Smooth muscle cell (in vitro differentiated cells): ENCODE measurements at regions not wholly inside any gene's neighbourhood (a gene's known extent, or its start where the extent isn't known, plus 50 kb on each side); places are given as distances from the start of the nearest gene placed in this dataset.

ENCODE experiments used
- DNase-seq: peaks from one replicate; lab custom pipeline; 2025; ENCODE audit not compliant: unreplicated experiment; lab: John Stamatoyannopoulos, UW
- H2AFZ ChIP-seq: fragments of 200-600 bp; sonication (generic); 2 replicates; pipeline ENCODE4 v1.6.0; 2016; ENCODE audit warnings: antibody characterized with exemption, low read depth, mild to moderate bottlenecking
- H3F3A ChIP-seq: fragments of 200-600 bp; sonication (generic); 2 replicates; pipeline ENCODE4 v1.6.0; 2017; ENCODE audit warnings: antibody characterized with exemption, low read depth
- H3K27ac ChIP-seq: fragments of 200-600 bp; sonication (generic); 2 replicates; pipeline ENCODE4 v1.5.1; 2016; ENCODE audit warnings: low read depth, mild to moderate bottlenecking
- H3K27me3 ChIP-seq: fragments of 200-600 bp; sonication (generic); 2 replicates; pipeline ENCODE4 v1.6.1; 2016; ENCODE audit warnings: low read depth, mild to moderate bottlenecking
- H3K36me3 ChIP-seq: fragments of 200-600 bp; sonication (generic); 2 replicates; pipeline ENCODE4 v1.5.1; 2016; ENCODE audit warnings: low read depth
- H3K4me1 ChIP-seq: fragments of 200-600 bp; sonication (generic); 2 replicates; pipeline ENCODE4 v1.5.1; 2016; ENCODE audit warnings: low read depth
- H3K4me2 ChIP-seq: fragments of 200-600 bp; sonication (generic); 2 replicates; pipeline ENCODE4 v1.6.0; 2016; ENCODE audit warnings: mild to moderate bottlenecking
- H3K4me3 ChIP-seq: fragments of 200-600 bp; sonication (generic); 2 replicates; pipeline ENCODE4 v1.5.1; 2016; ENCODE audit warnings: mild to moderate bottlenecking
- H3K79me2 ChIP-seq: fragments of 200-600 bp; sonication (generic); 2 replicates; pipeline ENCODE4 v1.6.0; 2016; ENCODE audit warnings: low read depth, mild to moderate bottlenecking
- H3K9ac ChIP-seq: fragments of 200-600 bp; sonication (generic); 2 replicates; pipeline ENCODE4 v1.6.0; 2016; ENCODE audit warnings: low read depth
- H3K9me3 ChIP-seq: fragments of 200-600 bp; sonication (generic); replicated peaks from 2 replicates; pipeline ENCODE4 v1.5.1; 2016; ENCODE audit warnings: low read depth
- H4K20me1 ChIP-seq: fragments of 200-600 bp; sonication (generic); 2 replicates; pipeline ENCODE4 v1.6.0; 2016; ENCODE audit warnings: low read depth
- CTCF ChIP-seq: fragments of 200-600 bp; sonication (generic); IDR thresholded peaks from 2 replicates; pipeline ENCODE4 v1.5.1; 2017; ENCODE audit warnings: borderline replicate concordance, mild to moderate bottlenecking, antibody characterized with exemption; ENCODE audit not compliant: insufficient read depth, poor library complexity, severe bottlenecking
- WGBS: methylation state at CpG from one replicate; pipeline ENCODE4 v1.1.7; 2016; ENCODE audit warnings: low lambda C conversion rate; 5-methylcytosine and 5-hydroxymethylcytosine counted together

GRCh38 chr22:48489551-48490499 is 1337.8 kb downstream of the BRD1 start:
- no peak for DNase-seq
- H3K27me3 ChIP-seq = peaks cover 33% of the 10 kb centered on the region
- H2AFZ ChIP-seq = peak overlapping the region; percentile 72
- H3K27ac ChIP-seq = no peak overlapping the region
- no peaks in the 10 kb centered on the region for H3K36me3 ChIP-seq
- no peaks in the 10 kb centered on the region for H4K20me1 ChIP-seq
- TF ChIP-seq CTCF = no peak
- no peaks in the 10 kb centered on the region for H3F3A ChIP-seq
- H3K79me2 ChIP-seq = no peaks in the 10 kb centered on the region
- peak overlapping the region; percentile 96 for H3K4me2 ChIP-seq
- no peaks in the 10 kb centered on the region for H3K9me3 ChIP-seq
- H3K4me1 ChIP-seq = peaks cover 12% of the 10 kb centered on the region
- H3K9ac ChIP-seq = peak overlapping the region; percentile 28
- WGBS = 2% methylated on average over 79 of the region's 113 CpGs
- H3K4me3 ChIP-seq = peak overlapping the region; percentile 69

GRCh38 chr22:48488611-48489511 is 1338.8 kb downstream of the BRD1 start:
- DNase-seq = no peak
- Histone ChIP-seq H3K9ac (no peak overlapping the region), H4K20me1 (no peaks in the 10 kb centered on the region), H3K27me3 (peaks cover 33% of the 10 kb centered on the region), H3K4me2 (peak overlapping the region; percentile 76), H3K9me3 (no peaks in the 10 kb centered on the region), H3K36me3 (no peaks in the 10 kb centered on the region), H3K4me1 (peaks cover 12% of the 10 kb centered on the region), H2AFZ (no peak overlapping the region), H3K4me3 (peak overlapping the region; percentile 31), H3F3A (no peaks in the 10 kb centered on the region), H3K27ac (no peak overlapping the region), H3K79me2 (no peaks in the 10 kb centered on the region)
- no peak for TF ChIP-seq CTCF
- WGBS = 22% methylated on average over 48 of the region's 90 CpGs

GRCh38 chr22:48488149-48488551 is 1339.5 kb downstream of the BRD1 start:
- no peaks in the 10 kb centered on the region for H3F3A ChIP-seq
- H3K4me1 ChIP-seq = peaks cover 12% of the 10 kb centered on the region
- H4K20me1 ChIP-seq = no peaks in the 10 kb centered on the region
- H3K9ac ChIP-seq = no peak overlapping the region
- H3K9me3 ChIP-seq = no peaks in the 10 kb centered on the region
- H3K4me3 ChIP-seq = no peak overlapping the region
- DNase-seq = no peak
- no peaks in the 10 kb centered on the region for H3K36me3 ChIP-seq
- H2AFZ ChIP-seq = no peak overlapping the region
- no peak overlapping the region for H3K4me2 ChIP-seq
- peaks cover 33% of the 10 kb centered on the region for H3K27me3 ChIP-seq
- no peak for TF ChIP-seq CTCF
- 66% methylated on average over 5 of the region's 5 CpGs for WGBS
- no peaks in the 10 kb centered on the region for H3K79me2 ChIP-seq
- no peak overlapping the region for H3K27ac ChIP-seq
